ENCODE measurements at regions not wholly inside any gene's neighbourhood (a gene's known extent, or its start where the extent isn't known, plus 50 kb on each side); places are given as distances from the start of the nearest gene placed in this dataset.

DNA sequence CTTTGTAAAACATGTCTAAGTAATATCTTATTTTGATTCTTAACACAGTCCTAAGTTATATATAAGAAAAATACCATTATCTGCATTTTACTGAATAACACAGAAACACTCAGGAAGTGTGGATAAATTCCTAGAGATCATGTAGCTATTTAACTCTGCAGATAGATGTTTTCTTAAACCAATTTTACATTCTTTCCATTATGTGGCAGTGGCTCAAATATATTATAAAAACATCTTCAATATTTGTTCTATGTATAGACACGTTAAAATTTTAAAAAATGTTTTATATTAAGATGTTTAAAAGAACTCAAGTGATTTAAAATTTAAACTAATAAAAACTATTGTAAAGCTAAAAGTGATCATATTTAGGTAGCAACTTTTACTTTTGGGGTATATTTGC is 683.8 kb downstream of the DIPK2A start:
- H3K27me3 ChIP-seq (replicated peaks) = no peaks in the 10 kb centered on the region
- in situ Hi-C loops (cut with HindIII; ENCODE audit: low pct_ligation_motif_present, low sequenced_read_pairs) = no loop called here
- TF ChIP-seq, protein P1, sequence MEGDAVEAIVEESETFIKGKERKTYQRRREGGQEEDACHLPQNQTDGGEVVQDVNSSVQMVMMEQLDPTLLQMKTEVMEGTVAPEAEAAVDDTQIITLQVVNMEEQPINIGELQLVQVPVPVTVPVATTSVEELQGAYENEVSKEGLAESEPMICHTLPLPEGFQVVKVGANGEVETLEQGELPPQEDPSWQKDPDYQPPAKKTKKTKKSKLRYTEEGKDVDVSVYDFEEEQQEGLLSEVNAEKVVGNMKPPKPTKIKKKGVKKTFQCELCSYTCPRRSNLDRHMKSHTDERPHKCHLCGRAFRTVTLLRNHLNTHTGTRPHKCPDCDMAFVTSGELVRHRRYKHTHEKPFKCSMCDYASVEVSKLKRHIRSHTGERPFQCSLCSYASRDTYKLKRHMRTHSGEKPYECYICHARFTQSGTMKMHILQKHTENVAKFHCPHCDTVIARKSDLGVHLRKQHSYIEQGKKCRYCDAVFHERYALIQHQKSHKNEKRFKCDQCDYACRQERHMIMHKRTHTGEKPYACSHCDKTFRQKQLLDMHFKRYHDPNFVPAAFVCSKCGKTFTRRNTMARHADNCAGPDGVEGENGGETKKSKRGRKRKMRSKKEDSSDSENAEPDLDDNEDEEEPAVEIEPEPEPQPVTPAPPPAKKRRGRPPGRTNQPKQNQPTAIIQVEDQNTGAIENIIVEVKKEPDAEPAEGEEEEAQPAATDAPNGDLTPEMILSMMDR (IDR thresholded peaks at IDR 0.05; ENCODE audit: low read depth, low read length, missing control alignments) = no peak
- H3K4me3 ChIP-seq (ENCODE audit: low read depth, low read length) = no peak overlapping the region
- H3K36me3 ChIP-seq (replicated peaks) = no peaks in the 10 kb centered on the region
- DNase-seq = no peak
- H3K27ac ChIP-seq = no peak overlapping the region

DNA sequence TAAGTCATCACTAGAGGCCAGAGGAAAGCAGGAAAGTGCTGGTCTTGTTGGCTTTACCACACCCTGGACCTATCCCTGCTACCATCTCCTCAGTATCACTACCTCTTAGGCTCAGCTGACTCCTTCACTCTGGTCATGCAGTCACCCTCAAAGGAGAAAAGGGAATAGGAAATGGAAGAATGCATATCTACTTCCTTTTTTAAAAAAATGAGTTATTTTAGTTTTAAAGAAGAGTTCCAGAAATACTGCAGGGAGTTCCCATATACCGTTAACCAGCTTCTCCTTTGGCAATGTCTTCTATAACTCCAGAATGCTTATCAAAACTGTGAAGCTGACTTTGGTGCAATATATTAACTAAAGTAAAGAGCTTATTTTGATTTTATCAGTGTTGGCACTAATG is 688.6 kb downstream of the DIPK2A start:
- TF ChIP-seq, protein P1 (IDR thresholded peaks at IDR 0.05; ENCODE audit: low read depth, low read length, missing control alignments) = no peak
- Histone ChIP-seq H3K27me3 (replicated peaks) (no peaks in the 10 kb centered on the region), H3K27ac (no peak overlapping the region), H3K4me3 (ENCODE audit: low read depth, low read length) (no peak overlapping the region), H3K36me3 (replicated peaks) (no peaks in the 10 kb centered on the region)
- in situ Hi-C loops (cut with HindIII; ENCODE audit: low pct_ligation_motif_present, low sequenced_read_pairs) = no loop called here
- DNase-seq = no peak

DNA sequence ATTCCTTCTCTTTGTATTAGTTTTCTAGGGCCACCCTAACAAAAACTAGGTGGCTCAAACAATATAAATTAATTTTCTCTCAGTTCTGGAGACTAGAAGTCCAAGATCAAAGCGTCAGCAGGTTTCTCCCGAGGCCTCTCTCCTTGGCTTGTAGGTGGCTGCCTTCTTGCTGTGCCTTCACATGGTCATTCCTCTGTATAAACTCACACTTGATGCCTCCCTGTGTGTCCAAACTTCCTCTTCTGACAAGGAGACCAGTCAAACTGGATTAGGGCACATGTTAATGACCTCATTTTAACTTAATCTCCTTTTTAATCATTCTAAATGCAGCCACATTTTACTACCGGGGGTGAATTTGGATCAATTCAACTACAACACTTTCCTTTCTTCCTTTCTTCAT is 691.1 kb downstream of the DIPK2A start:
- H3K27ac ChIP-seq = no peak overlapping the region
- TF ChIP-seq, protein P1 (IDR thresholded peaks at IDR 0.05; ENCODE audit: low read depth, low read length, missing control alignments) = no peak
- in situ Hi-C loops (cut with HindIII; ENCODE audit: low pct_ligation_motif_present, low sequenced_read_pairs) = no loop called here
- no peaks in the 10 kb centered on the region for H3K27me3 ChIP-seq (replicated peaks)
- H3K4me3 ChIP-seq (ENCODE audit: low read depth, low read length) = no peak overlapping the region
- H3K36me3 ChIP-seq (replicated peaks) = no peaks in the 10 kb centered on the region
- DNase-seq = no peak

DNA sequence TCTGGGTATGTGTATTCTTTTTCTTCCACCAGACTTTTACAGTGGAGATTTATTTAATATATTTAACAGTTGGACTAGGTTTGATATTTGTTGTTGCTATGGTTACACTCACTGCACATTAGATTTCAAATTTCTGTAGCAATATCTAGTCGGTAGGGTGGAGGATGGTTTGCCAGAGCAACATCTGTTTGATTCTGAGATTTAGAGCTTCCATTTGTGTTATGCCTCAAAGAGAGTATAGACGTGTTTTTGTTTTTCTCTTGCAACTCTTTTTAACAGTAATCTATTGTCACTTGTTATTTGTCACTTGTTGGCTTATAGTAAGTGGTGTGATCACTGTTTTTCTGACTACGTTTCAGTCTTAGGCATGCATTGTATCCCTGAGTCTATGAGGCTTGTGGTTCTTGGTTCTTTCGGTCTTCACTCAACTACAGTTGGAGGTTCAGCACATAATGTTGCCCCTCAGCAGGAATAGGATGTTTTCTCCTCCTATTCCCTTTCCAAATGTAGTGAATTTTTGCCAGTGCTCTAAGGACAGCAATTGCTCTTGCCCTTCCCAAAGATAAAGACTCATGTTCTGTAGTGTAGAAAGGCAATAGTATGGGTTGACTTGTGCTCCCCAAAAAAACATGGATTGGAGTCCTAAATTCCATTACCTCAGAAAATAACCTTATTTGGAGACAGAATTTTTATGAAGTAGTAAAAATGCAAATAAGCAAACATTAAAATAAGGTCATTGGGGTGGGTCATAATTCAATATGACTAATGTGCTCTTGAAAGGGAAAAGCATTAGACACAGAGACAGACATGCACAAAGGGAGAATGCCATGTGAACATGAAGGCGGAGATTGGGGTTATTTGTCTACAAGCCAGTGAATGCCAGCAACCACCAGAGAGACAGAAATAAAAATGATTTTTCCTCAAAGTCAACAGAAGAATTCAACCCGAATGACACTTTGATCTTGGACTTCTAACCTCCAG is 692.1 kb downstream of the DIPK2A start:
- in situ Hi-C loops (cut with HindIII; ENCODE audit: low pct_ligation_motif_present, low sequenced_read_pairs) = no loop called here
- no peak for DNase-seq

DNA sequence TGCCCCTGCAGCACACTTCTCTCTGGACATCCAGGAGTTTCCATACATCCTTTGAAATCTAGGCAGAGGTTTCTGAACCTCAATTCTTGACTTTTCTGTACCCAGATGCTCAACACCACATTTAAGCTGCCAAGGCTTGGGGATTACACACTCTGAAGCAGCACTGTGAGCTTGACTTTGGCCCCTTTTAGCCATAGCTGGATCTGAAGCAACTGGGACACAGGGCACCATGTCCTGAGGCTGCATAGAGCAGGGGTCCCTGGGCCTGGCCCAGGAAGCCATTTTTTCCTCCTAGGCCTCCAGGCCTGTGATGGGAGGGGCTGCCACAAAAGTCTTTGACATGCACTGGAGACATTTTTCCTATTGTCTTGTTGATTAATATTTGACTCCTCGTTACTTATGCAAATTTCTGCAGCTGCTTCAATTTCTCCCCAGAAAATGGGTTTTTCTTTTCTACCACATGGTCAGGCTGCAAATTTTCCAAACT is 694.0 kb downstream of the DIPK2A start:
- TF ChIP-seq, protein P1 (IDR thresholded peaks at IDR 0.05; ENCODE audit: low read depth, low read length, missing control alignments) = no peak
- no peak overlapping the region for H3K27ac ChIP-seq
- DNase-seq = no peak
- no peak overlapping the region for H3K4me3 ChIP-seq (ENCODE audit: low read depth, low read length)
- H3K36me3 ChIP-seq (replicated peaks) = no peaks in the 10 kb centered on the region
- in situ Hi-C loops (cut with HindIII; ENCODE audit: low pct_ligation_motif_present, low sequenced_read_pairs) = no loop called here
- H3K27me3 ChIP-seq (replicated peaks) = no peaks in the 10 kb centered on the region

More for the DNA sequence above, 692.1 kb downstream of the DIPK2A start:
- H3K27ac ChIP-seq = no peak overlapping the region
- TF ChIP-seq, protein P1 (IDR thresholded peaks at IDR 0.05; ENCODE audit: low read depth, low read length, missing control alignments) = no peak
- no peaks in the 10 kb centered on the region for H3K27me3 ChIP-seq (replicated peaks)
- H3K4me3 ChIP-seq (ENCODE audit: low read depth, low read length) = no peak overlapping the region
- no peaks in the 10 kb centered on the region for H3K36me3 ChIP-seq (replicated peaks)
